MM.1S (cell line): ENCODE measurements at regions not wholly inside any gene's neighbourhood (a gene's known extent, or its start where the extent isn't known, plus 50 kb on each side); places are given as distances from the start of the nearest gene placed in this dataset.

Experiments
- EZH2 ChIP-seq: fragments of 300-600 bp; sonication (generic); optimal IDR thresholded peaks from 2 replicates; pipeline ENCODE3; 2017; ENCODE audit warnings: low read depth, mild to moderate bottlenecking, antibody characterized with exemption, low read length, mixed read lengths
- TF ChIP-seq, protein P1 (sequence below): fragments of 300-600 bp; sonication (generic); IDR thresholded peaks from 2 replicates; pipeline ENCODE4 v1.5.1; 2016; ENCODE audit warnings: antibody characterized with exemption, low read length, mixed read lengths

DNA sequence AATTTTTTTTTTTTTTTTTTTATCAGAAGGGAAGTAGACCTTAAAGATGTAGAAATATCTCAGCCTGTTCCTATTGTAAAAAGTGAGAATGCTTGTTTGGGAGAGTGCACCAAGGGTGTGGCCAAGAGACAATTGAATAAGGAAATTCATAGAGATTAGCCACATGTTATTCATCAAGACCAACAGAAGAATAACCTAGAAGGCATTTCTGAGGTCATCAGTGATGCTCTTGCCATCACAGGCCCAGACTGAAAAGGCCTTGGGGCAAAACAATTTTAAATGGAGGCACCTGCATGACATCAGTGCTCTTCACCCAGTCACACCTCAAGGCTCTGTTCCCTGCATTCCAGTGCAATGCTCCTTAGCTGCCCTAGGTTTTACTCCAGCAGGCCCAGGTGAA is 2043.3 kb upstream of the PIK3C3 start:
- TF ChIP-seq, protein P1, sequence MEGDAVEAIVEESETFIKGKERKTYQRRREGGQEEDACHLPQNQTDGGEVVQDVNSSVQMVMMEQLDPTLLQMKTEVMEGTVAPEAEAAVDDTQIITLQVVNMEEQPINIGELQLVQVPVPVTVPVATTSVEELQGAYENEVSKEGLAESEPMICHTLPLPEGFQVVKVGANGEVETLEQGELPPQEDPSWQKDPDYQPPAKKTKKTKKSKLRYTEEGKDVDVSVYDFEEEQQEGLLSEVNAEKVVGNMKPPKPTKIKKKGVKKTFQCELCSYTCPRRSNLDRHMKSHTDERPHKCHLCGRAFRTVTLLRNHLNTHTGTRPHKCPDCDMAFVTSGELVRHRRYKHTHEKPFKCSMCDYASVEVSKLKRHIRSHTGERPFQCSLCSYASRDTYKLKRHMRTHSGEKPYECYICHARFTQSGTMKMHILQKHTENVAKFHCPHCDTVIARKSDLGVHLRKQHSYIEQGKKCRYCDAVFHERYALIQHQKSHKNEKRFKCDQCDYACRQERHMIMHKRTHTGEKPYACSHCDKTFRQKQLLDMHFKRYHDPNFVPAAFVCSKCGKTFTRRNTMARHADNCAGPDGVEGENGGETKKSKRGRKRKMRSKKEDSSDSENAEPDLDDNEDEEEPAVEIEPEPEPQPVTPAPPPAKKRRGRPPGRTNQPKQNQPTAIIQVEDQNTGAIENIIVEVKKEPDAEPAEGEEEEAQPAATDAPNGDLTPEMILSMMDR, result no peak
- no peak for TF ChIP-seq EZH2
